ENCODE measurements at regions not wholly inside any gene's neighbourhood (a gene's known extent, or its start where the extent isn't known, plus 50 kb on each side); places are given as distances from the start of the nearest gene placed in this dataset.
"Not testable (repeated sequence)": the region's sequence is repeated elsewhere in the genome, so short reads cannot be mapped to it uniquely, and the experiment has no call there.

DNA sequence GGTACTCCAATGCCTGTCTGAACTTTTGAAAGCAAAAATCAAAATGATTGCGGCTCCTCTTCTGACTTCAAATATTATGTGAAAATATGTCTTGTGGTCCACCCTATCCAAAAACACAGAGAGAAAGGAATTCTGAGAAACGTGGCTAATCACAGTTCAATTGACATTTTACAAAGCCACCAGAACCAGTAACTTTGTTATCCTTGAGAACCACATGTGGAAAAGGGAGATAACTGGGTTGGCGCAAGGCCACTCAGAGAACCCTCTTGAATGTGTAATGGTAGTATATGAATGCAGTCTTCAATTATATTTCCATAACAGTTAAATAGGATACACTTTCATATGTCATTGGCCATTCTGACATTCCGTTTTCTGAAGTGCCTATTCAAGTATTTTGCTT lies 1030.0 kb upstream of the TMPRSS15 start:
- DNase-seq: no peak

DNA sequence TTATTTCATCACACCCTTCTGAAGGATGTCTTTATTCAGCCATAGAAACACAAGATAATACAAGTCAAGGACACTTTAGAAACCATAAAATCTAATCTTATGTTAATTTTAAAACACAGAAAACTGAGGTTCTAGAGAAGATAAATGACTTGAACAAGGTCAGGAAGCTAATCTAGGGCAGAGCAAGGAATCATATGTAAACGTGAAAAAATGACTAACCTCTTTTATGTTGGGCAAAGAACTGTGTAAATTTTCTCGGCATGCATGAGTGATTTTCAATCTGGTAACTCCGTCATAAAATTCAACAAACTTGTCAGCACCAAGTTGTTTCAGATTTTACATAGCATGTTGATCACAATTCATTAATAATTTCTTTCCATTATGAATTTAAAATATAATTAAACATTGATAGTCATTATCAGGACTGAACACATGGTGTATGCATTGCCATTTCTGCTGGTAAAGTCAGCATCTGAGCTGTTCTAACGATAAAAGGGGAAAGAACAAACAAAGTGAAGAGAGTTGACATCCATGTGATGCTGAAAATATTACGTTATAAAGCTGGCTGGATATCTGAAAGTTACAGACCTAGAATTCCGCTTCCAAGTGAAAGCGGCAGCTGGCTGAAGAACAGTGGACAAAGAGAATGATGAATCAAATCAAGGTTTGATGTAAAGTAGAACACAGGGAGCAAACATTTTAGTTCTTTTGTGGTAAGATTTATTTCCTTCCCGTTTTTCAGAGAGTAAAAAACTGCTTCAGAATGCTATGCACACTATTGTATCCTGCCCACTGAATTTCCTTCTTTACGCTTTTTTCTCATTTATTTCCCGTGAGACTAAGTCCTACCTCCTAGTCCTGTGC lies 1037.4 kb upstream of the TMPRSS15 start:
- DNase-seq: no peak

DNA sequence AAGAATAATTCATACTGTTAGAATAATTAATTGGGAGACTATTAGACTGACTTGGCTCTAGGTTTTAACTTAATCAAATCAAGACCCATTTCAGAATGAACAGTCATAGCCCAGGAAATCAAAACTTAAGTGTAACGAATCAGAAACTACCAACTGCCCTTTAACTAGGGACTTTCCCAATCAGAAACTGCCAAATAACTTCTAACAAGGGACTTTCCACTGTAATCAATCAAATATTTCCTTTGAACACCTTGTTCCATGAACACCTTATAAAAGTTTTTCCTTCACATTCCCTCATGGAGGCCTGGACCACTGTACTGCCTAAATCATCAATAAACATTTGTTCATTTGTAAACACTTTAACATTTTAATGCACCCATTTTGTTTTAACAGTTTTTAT lies 1054.7 kb upstream of the TMPRSS15 start:
- no peak for DNase-seq

DNA sequence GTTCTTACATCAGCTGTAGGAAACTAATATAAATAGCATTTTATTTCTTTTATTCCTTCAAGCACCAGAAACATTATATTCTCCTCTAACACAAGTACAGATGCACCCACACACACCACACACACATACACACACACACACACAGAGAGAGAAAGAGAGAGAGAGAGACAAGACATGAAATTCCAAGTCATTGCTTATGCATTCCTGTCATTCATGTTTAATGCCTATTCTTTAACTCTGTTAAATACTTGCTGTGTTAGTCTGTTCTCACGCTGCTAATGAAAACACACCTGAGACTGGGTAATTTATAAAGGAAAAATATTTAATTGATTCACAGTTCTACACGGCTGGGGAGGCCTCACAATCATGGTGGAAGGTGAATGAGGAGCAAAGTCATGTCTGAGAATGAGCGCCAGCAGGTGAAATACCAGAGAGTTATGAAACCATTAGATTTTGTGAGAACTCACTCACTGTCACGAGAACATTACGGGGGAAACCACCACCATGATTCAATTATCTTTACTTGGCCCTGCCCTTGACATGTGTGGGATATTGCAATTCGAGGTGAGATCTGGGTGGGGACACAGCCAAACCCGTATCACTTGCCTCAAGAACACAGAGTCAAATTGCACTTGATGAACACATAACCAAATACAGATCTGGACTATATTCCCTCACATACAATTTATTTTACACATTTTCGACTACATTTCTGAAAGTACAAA lies 1058.1 kb upstream of the TMPRSS15 start:
- DNase-seq: no peak

DNA sequence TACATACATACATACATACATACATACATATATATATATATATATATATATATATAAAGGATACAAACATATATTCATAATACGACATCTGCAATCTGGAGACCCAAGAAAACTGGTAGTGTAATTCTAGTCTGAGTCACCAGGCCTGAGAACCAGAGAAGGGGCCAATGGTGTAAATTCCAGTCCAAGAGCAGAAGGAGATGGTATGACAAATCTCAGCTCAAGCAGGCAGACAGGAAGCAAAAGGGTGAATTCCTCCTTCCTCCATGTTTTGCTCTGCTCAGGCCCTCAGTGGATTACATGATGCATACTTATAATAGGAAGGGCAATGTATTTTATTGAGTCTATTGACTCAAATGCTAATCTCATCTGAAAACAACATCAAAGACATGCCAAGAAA lies 1060.4 kb upstream of the TMPRSS15 start:
- no peak for DNase-seq

DNA sequence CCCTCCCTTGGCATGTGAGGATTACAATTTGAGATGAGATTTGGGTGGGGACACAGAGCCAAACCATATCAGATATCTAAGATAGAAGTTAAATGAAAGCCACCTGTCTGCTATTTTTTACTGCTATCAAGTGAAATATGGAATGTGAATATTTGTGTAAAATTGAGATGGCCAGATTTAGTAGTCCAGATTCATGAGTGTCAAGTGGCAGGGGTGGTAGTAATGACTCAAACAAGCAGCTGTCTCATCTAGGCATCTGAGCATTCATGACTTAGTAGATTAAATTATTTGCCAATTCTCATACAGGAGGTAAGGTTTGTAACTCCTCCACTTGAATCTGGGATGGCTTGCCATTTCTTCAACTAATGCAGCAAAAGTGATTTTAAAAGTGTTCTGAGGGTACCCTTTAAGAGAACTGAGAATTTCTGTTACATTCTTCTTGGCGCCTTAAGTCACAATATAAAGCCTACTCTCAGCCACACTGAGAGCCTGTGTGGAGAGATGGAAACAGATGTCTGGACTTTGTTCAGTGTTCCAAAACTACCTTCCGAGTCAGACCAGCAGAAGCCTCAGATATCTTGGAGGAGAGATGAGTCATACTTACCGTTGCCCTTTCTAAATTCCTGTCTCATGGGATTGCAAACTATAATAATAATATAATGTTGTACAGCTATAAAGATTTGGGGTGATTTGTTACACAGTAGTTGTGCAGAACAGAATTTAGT lies 1065.6 kb upstream of the TMPRSS15 start:
- no peak for DNase-seq

DNA sequence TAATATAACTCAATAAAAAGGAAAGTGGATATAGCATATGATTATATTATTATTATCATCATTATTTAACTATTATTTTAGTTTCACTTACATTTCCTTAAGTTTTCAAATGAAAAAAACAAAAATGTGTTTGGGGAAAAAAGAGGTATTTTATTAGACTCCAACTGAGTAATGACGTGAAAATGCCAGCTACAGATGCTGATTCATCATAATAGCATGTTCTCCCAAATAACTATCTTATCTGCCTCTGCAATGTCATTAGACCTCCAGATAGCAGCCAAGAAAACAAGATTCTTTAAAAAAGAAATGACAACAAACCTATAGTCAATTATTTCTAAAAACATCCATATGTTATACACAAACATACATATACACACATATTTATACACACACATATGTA lies 1071.9 kb upstream of the TMPRSS15 start:
- DNase-seq: no peak

DNA sequence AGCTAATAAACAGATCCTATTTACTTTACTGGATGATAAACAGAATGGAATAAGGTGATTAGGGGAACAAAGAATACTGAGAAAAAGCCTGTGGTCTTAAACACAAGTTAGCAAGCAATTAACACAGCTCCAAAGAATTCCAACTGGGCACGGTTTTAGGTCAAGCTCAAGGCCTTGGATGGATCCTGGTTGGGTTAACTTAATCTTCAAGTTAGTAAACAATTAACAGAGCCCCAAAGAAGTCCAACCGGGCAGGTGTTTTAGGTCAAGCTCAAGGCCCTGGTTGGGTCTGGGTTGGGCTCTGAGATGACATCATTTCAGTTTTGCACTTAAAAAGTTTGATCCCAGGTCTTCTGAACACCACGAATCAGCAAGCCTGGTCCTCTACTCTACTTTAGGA lies 1086.3 kb upstream of the TMPRSS15 start:
- DNase-seq: no peak

DNA sequence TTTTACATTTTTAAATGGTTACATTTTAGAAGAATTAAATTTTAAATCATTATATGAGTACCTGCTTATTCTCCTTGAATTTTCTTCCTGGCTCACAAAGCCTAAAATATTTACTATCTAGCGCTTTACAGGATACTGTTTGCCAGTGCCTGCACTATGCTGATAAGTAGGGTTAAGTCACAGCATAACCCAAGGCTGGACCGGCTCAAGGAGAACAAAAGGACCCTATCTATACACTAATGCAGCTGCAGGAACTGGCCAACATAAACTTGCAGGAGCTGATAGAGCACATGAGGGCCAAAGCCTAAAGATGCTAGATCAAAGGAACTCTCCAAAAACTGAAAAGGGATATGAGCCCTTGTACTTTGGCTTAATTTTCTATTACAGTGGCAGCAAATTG lies 1086.9 kb upstream of the TMPRSS15 start:
- DNase-seq: no peak

DNA sequence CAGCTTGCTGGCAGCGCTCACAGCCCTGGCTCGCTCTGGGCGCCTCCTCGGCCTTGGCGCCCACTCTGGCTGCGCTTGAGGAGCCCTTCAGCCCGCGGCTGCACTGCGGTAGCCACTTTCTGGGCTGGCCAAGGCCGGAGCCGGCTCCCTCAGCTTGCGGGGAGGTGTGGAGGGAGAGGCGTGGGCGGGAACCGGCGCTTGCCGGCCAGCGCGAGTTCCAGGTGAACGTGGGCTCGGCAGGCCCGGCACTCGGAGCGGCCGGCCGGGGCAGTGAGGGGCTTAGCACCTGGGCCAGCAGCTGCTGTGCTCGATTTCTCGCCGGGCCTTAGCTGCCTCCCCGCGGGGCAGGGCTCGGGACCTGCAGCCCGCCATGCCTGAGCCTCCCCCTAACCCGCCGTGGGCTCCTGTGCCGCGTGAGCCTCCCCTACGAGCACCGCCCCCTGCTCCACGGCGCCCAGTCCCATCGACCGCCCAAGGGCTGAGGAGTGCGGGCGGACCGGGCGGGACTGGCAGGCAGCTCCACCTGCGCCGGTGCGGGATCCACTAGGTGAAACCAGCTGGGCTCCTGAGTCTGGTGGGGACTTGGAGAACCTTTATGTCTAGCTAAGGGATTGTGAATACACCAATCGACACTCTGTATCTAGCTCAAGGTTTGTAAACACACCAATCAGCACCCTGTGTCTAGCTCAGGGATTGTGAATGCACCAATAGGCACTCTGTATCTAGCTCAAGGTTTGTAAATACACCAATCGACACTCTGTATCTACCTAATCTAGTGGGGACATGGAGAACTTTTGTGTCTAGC lies 1090.1 kb upstream of the TMPRSS15 start:
- not testable (repeated sequence) for DNase-seq

DNA sequence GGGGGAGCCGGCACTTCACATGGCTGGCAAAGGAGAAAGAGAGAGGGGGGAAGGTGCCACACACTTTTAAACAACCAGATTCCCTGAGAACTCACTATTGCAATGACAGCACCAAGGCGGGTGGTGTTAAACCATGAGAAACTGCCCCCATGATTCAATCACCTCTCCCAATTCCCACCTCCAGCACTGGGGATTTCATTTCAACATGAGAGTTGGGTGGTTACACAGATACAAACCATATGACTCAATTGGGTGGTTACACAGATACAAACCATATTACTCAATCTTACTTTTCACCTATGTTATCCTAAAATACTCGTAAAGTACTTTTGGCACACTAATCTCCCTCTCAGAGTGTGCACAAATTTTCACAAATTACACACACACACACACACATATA lies 1097.5 kb upstream of the TMPRSS15 start:
- no peak for DNase-seq

DNA sequence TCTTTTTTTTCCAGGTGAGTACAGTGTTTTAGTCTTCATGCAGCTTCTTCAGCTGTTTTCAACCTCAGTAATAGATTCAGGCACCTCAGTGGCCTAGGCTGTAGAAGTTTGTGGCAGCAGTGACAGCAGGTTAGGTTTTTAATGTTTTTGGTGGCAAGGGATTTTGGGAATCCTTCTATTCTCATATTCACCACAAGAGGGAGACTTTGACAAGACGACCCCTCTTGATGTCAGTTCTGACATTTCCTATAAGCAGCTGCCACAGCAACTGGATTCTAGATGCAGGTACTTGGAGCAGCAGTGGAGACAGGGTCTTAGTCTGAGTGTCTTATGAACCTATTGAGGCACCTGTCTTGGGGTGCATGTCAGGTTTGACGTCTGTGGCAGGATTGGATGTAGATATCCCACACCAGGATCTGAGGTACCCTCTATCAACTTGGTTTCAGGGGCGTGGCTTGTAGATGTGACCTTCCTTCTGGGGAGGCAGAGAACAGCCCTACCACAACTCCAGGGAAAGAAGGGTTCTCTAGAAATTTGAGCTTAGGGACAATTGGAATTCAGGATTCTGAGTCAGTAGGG lies 1104.2 kb upstream of the TMPRSS15 start:
- no peak for DNase-seq

DNA sequence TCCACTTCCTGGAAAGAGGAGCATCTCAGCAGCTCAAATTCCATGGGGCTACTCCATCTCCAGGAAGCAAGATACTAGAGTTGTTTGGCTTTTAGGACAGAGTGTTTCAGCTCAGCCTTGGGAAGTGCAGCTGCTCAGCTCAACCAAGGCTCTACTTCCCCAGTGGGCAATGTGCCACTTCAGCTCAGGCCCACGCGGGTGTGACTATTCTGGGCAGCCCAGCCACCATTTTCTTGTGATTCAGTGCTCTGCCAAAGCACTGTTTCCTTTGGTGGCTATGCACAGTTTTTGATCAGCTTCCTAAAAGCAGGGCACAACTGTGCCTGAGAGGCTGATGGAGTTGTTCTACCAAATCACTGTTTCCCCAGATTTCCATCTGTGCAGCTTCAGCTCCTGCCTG lies 1104.9 kb upstream of the TMPRSS15 start:
- DNase-seq: no peak

DNA sequence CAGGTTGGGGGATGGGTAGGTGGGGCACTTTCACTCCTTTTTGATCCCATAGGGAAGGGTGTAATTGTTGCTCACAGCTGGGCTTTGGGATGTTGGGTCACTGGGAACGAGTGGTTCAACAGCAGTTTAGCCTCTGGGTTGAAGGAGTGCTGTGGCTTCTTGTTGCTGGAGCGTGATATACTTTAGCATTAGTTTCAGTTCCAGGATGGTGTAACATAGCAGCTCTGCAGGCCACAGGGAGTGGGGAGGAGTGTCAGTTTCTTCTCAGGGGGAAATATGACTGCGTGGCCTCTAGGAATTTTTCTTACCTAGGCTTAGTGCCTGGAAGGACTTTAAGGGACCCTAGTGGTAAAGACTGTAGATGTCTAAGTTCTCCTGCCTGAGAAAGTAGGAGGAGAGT lies 1105.3 kb upstream of the TMPRSS15 start:
- DNase-seq: no peak

DNA sequence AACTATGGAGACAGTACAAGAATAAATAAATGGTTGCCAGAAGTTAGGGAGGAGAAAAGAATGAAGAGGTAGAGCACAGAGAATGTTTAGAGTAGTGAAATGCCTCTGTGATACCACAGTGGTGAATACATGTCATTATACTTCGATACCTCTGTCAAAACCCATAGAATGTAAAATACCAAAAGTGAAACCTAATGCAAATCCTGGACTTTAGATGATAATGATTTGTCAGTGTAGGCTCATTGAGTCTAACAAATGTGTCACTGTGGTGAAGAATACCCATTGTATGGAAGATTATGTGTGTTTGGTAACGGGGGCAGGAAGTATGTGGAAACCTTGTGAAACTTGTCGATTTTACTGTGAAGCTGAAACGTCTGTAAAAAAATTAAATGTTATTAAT lies 1106.5 kb upstream of the TMPRSS15 start:
- no peak for DNase-seq

DNA sequence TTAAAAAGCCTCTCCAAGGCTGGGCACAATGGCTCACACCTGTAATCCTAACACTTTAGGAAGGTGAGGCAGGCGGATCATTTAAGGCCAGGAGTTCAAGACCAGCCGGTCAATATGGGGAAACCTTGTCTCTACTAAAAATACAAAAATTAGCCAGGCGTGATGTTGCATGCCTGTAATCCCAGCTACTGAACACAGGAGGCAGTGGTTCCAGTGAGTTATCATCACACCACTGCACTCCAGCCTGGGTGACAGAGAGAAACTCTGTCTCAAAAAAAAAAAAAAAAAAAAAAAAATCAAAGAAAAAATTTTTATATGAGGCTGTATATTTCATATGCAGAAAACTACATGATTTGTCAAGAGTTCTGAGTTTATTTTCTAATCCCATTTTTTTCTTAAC lies 1107.1 kb upstream of the TMPRSS15 start:
- no peak for DNase-seq

DNA sequence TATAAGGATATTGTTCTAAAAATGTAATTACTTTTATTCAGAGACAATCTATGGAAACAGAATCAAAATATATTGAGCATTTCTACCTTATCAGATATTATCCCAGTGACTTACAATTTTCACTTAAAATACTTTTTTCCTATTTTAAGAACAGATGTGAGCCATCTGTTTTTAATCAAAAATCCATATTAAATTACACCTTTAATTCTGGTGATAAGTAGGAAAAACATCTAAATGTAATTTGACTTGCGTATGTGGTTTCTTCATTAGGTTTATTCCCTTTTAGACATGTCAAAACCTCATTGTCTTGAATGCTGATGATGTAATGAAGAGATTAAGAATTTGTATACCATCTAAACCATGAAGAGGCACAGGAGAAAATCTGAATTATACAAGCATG lies 1118.8 kb upstream of the TMPRSS15 start:
- DNase-seq: no peak

DNA sequence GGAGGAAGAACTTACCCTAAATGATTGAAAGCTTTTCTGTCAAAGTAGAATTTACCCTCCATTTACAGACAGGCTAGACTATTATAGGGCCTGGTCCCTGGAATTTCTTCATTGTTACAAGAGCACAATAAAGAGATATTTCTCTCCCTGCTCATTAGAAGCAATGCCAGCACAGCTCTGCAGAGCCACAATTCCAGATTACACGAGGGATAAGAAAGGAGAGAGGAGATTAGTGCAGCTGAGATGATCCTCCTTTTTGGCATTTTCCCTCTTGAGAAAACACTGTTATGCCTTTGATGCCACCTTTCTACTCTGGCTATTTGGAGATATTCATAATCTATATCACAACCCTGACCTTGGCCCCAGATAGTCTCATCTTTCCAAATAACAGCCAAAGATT lies 1119.5 kb upstream of the TMPRSS15 start:
- DNase-seq: no peak

DNA sequence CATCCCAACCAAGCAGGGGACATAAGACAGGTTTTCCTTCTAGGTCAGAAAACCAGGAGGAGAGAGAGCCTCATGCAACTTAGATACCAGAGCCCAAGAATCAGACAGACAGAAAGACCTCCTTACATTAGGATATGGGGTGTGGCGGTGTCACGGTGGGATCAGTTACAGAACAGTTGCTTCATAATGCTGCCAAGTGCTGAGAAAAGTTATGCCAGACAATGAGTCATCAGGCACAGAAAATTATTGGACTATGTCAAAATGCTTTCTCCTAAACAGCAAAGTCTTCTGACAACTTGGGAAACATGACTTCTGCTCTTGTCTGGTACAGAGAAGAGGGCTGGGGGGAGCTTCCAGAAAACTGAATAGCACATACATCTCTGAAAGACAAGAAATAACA lies 1120.2 kb upstream of the TMPRSS15 start:
- DNase-seq: no peak

DNA sequence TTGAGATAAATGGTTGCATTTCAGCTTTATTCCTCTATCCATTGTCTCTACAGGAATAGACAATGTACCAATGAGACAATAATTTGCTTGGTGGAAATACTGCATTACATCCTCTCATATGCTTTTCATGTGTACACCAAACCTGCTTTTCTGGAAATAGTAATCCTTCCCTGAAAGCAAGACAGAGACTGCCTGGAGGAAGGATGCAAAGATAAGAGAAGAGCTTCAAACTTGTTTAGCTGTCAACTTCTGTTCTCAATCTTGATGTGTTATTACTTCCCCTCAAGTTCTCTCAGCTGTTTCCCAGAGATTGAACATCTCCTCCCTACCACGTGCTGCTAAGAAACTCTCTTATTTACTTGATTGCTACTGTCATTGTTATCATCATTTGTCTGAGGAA lies 1125.4 kb upstream of the TMPRSS15 start:
- no peak for DNase-seq

DNA sequence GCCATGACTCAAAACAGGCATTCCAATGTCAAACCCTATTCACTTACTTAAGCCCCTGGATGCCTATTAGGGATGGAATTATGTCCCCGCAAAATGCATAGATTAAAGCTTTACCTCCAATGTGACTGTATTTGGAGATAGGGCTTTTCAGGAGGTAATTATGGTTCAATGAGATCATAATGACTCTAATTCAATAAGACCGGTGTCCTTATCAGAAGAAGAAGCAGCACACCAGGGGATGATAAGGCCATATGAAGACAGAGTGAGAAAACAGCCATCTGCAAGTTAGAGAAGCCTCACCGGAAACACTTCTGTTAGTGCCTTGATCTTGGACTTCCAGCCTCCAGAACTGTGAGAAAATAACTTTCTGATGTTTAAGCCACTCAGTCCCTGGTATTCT lies 1131.8 kb upstream of the TMPRSS15 start:
- DNase-seq: no peak

DNA sequence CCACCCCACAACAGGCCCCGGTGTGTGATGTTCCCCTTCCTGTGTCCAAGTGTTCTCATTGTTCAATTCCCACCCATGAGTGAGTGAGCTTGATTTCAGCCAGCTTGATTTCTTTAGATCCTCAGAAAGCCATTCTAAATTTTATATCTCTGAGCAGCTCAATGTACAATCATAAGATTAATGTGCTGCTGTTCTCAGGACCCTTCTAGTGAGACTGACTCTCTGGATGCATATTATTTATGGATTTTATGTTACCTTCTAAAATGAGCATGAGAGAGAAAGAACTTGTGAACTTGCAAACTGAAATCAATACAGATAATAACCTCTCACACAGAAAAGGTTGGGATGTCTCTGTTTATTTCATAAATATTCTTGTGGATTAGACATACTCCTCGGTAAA lies 1133.5 kb upstream of the TMPRSS15 start:
- DNase-seq: no peak

DNA sequence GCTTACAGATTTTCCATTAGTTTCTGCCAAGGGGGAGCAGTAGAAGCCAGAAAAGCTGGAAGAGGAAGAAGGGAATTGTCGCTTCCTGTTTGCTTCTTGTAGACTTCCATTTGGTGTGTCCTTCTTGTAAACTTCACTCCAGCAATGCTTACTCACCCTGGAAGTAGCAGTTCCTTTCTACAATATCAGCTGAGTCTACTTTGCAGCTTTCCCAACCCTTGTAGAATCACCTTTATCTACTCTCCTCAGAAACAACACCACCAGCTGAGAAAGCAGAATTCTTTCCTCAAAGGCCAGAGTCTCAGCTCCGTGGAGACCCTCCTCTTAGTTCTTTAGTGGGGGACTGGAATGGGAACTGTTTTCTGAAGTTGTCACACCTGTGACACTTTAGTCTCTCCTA lies 1136.7 kb upstream of the TMPRSS15 start:
- DNase-seq: no peak
